ENCODE measurements at regions not wholly inside any gene's neighbourhood (a gene's known extent, or its start where the extent isn't known, plus 50 kb on each side); places are given as distances from the start of the nearest gene placed in this dataset.

DNA sequence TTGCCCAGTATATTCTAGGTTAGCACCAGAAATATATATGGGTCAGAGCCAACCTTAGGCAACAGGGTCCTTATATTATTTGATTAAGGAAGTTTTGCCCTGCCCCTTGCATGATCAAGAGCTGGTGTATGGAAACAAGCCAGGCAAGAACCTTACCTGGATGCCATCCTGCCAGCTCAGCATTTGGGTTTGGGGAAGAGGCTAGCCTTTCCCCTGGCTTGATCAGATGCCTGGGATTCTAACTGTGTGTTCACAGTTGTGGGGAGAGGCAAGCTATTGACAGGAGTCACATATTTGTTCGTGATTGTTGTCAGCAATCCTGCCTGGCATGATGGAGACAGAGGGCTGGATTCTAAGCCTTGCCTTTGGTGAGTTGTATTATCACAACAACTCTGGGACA is 260.0 kb upstream of the DACH1 start (continued):
- TF ChIP-seq FIP1L1 (IDR thresholded peaks at IDR 0.05; ENCODE audit: borderline replicate concordance, insufficient read depth, low read depth, low read length) (no peak), MXI1 (IDR thresholded peaks at IDR 0.05; ENCODE audit: borderline replicate concordance, low read depth, low read length) (no peak), HMGA1 (CRISPR knock-in tag; conservative IDR thresholded peaks at IDR 0.05) (no peak), ZNF260 (CRISPR knock-in tag; IDR thresholded peaks at IDR 0.05; ENCODE audit: borderline replicate concordance, low read depth) (no peak), ZNF687 (CRISPR knock-in tag; IDR thresholded peaks at IDR 0.05) (no peak), ZNF441 (CRISPR knock-in tag; IDR thresholded peaks at IDR 0.05; ENCODE audit: borderline replicate concordance) (no peak), ZNF251 (CRISPR knock-in tag; IDR thresholded peaks at IDR 0.05) (no peak), TAF15 (IDR thresholded peaks at IDR 0.05; ENCODE audit: low read depth, low read length, poor library complexity, severe bottlenecking) (no peak), SMAD9 (CRISPR knock-in tag; IDR thresholded peaks at IDR 0.05) (no peak), AGO1 (IDR thresholded peaks at IDR 0.05; ENCODE audit: low read depth, low read length, poor library complexity, severe bottlenecking) (no peak)
- TF ChIP-seq, protein P1, sequence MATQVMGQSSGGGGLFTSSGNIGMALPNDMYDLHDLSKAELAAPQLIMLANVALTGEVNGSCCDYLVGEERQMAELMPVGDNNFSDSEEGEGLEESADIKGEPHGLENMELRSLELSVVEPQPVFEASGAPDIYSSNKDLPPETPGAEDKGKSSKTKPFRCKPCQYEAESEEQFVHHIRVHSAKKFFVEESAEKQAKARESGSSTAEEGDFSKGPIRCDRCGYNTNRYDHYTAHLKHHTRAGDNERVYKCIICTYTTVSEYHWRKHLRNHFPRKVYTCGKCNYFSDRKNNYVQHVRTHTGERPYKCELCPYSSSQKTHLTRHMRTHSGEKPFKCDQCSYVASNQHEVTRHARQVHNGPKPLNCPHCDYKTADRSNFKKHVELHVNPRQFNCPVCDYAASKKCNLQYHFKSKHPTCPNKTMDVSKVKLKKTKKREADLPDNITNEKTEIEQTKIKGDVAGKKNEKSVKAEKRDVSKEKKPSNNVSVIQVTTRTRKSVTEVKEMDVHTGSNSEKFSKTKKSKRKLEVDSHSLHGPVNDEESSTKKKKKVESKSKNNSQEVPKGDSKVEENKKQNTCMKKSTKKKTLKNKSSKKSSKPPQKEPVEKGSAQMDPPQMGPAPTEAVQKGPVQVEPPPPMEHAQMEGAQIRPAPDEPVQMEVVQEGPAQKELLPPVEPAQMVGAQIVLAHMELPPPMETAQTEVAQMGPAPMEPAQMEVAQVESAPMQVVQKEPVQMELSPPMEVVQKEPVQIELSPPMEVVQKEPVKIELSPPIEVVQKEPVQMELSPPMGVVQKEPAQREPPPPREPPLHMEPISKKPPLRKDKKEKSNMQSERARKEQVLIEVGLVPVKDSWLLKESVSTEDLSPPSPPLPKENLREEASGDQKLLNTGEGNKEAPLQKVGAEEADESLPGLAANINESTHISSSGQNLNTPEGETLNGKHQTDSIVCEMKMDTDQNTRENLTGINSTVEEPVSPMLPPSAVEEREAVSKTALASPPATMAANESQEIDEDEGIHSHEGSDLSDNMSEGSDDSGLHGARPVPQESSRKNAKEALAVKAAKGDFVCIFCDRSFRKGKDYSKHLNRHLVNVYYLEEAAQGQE (IDR thresholded peaks at IDR 0.05; ENCODE audit: borderline replicate concordance in 1 of 2, low read depth in 1 of 2, low read length in 2 of 2), result no peak
